ENCODE measurements at regions not wholly inside any gene's neighbourhood (a gene's known extent, or its start where the extent isn't known, plus 50 kb on each side); places are given as distances from the start of the nearest gene placed in this dataset.

GRCh38 chr13:109868578-109869311 lies 82.4 kb upstream of the IRS2 start:
- no peak overlapping the region for H3K4me3 Mint-ChIP-seq (ENCODE audit: unreplicated experiment)
- no peak for TF ChIP-seq CTCF (IDR thresholded peaks at IDR 0.05; ENCODE audit: unreplicated experiment)
- ChIA-PET CTCF (interaction anchor here (0.6 kb wide), 1 partner anchor 414 kb away, joined by 3 read pairs; no protein-coding TSS in a partner anchor), POLR2A (interaction anchor here (0.6 kb wide), 1 partner anchor 14 kb away, joined by 3 read pairs; no protein-coding TSS in a partner anchor)
- no peak overlapping the region for H3K27ac Mint-ChIP-seq (ENCODE audit: low read depth, unreplicated experiment)
- intact Hi-C loops (cut with micrococcal nuclease), result no loop called here
- H3K27me3 Mint-ChIP-seq (ENCODE audit: insufficient read depth, unreplicated experiment), result no peaks in the 10 kb centered on the region
- H3K36me3 Mint-ChIP-seq (ENCODE audit: insufficient read depth, unreplicated experiment), result peaks cover 7% of the 10 kb centered on the region
- BruUV-seq (replicated peaks), result no TSS peak
- DNase-seq (ENCODE audit: unreplicated experiment), result peak; percentile 51
- H3K4me1 Mint-ChIP-seq (ENCODE audit: insufficient read depth, unreplicated experiment), result no peaks in the 10 kb centered on the region
- H3K9me3 Mint-ChIP-seq (ENCODE audit: unreplicated experiment), result no peaks in the 10 kb centered on the region

GRCh38 chr13:109867766-109868165 lies 81.4 kb upstream of the IRS2 start:
- DNase-seq (ENCODE audit: unreplicated experiment), result peak; percentile 36
- Mint-ChIP-seq H3K27ac (ENCODE audit: low read depth, unreplicated experiment) (no peak overlapping the region), H3K36me3 (ENCODE audit: insufficient read depth, unreplicated experiment) (peaks cover 7% of the 10 kb centered on the region), H3K9me3 (ENCODE audit: unreplicated experiment) (no peaks in the 10 kb centered on the region), H3K27me3 (ENCODE audit: insufficient read depth, unreplicated experiment) (no peaks in the 10 kb centered on the region), H3K4me3 (ENCODE audit: unreplicated experiment) (no peak overlapping the region), H3K4me1 (ENCODE audit: insufficient read depth, unreplicated experiment) (peaks cover 2% of the 10 kb centered on the region)
- intact Hi-C loops (cut with micrococcal nuclease), result no loop called here
- no peak for TF ChIP-seq CTCF (IDR thresholded peaks at IDR 0.05; ENCODE audit: unreplicated experiment)
- ChIA-PET POLR2A (interaction anchor here (0.6 kb wide), 1 partner anchor 15 kb away, joined by 3 read pairs; no protein-coding TSS in a partner anchor), CTCF (no interaction called here)
- no TSS peak for BruUV-seq (replicated peaks)

GRCh38 chr13:109862627-109863026 lies 76.2 kb upstream of the IRS2 start:
- intact Hi-C loops (cut with micrococcal nuclease), result no loop called here
- Mint-ChIP-seq H3K36me3 (ENCODE audit: insufficient read depth, unreplicated experiment) (peaks cover 7% of the 10 kb centered on the region), H3K4me1 (ENCODE audit: insufficient read depth, unreplicated experiment) (peaks cover 11% of the 10 kb centered on the region), H3K27me3 (ENCODE audit: insufficient read depth, unreplicated experiment) (no peaks in the 10 kb centered on the region), H3K4me3 (ENCODE audit: unreplicated experiment) (no peak overlapping the region), H3K9me3 (ENCODE audit: unreplicated experiment) (no peaks in the 10 kb centered on the region), H3K27ac (ENCODE audit: low read depth, unreplicated experiment) (no peak overlapping the region)
- no peak for TF ChIP-seq CTCF (IDR thresholded peaks at IDR 0.05; ENCODE audit: unreplicated experiment)
- peak; percentile 8 for DNase-seq (ENCODE audit: unreplicated experiment)
- BruUV-seq (replicated peaks), result no TSS peak
- CTCF ChIA-PET, result interaction anchor here (0.6 to 1.0 kb wide), 2 partner anchors 70 to 72 kb away, joined by 3 read pairs; no protein-coding TSS in a partner anchor
- POLR2A ChIA-PET, result interaction anchor here (0.6 to 1.1 kb wide), 2 partner anchors 8 to 659 kb away, joined by 3 read pairs; no protein-coding TSS in a partner anchor

GRCh38 chr13:109859898-109860297 lies 73.5 kb upstream of the IRS2 start:
- no peak for TF ChIP-seq CTCF (IDR thresholded peaks at IDR 0.05; ENCODE audit: unreplicated experiment)
- H3K36me3 Mint-ChIP-seq (ENCODE audit: insufficient read depth, unreplicated experiment), result no peaks in the 10 kb centered on the region
- ChIA-PET CTCF (interaction anchor here (2.5 kb wide), 1 partner anchor 11 kb away, joined by 5 read pairs; no protein-coding TSS in a partner anchor), POLR2A (no interaction called here)
- no peaks in the 10 kb centered on the region for H3K27me3 Mint-ChIP-seq (ENCODE audit: insufficient read depth, unreplicated experiment)
- no peak overlapping the region for H3K27ac Mint-ChIP-seq (ENCODE audit: low read depth, unreplicated experiment)
- intact Hi-C loops (cut with micrococcal nuclease), result no loop called here
- H3K4me1 Mint-ChIP-seq (ENCODE audit: insufficient read depth, unreplicated experiment), result peaks cover 11% of the 10 kb centered on the region
- H3K9me3 Mint-ChIP-seq (ENCODE audit: unreplicated experiment), result no peaks in the 10 kb centered on the region
- H3K4me3 Mint-ChIP-seq (ENCODE audit: unreplicated experiment), result no peak overlapping the region
- DNase-seq (ENCODE audit: unreplicated experiment), result no peak
- no TSS peak for BruUV-seq (replicated peaks)

Measured in MCF 10A (cell line).